ENCODE measurements at regions not wholly inside any gene's neighbourhood (a gene's known extent, or its start where the extent isn't known, plus 50 kb on each side); places are given as distances from the start of the nearest gene placed in this dataset.

GRCh38 chr5:15431923-15432322 is 68.1 kb upstream of the FBXL7 start:
- intact Hi-C loops (cut with micrococcal nuclease) (no loop called here), in situ Hi-C loops (cut with MboI) (no loop called here)
- Histone ChIP-seq H3K4me1 (replicated peaks in 1 of 2; ENCODE audit: control insufficient read depth in 2 of 2, insufficient read depth in 2 of 2, low read length in 2 of 2) (no peaks in the 10 kb centered on the region), H3K27me3 (ENCODE audit: control insufficient read depth in 2 of 2, insufficient read depth in 2 of 2, low read length in 2 of 2) (no peaks in the 10 kb centered on the region), H3K9ac (ENCODE audit: insufficient read depth in 1 of 2, low read depth in 2 of 2, low read length in 2 of 2) (no peak overlapping the region), H3K4me3 (no peak overlapping the region), H3K9me3 (replicated peaks; ENCODE audit: control insufficient read depth, insufficient read depth, low read depth, low read length) (peaks cover 3% of the 10 kb centered on the region; the same call in 1 of the 2 replicates), H4K20me1 (replicated peaks; ENCODE audit: control insufficient read depth, insufficient read depth, low read length) (no peaks in the 10 kb centered on the region), H3K79me2 (ENCODE audit: control insufficient read depth, insufficient read depth, low read length) (no peaks in the 10 kb centered on the region), H3K9me1 (ENCODE audit: control insufficient read depth, insufficient read depth, low read length) (no peaks in the 10 kb centered on the region), H3K4me2 (ENCODE audit: insufficient read depth, low read length) (no peak overlapping the region), H3K36me3 (ENCODE audit: control insufficient read depth, insufficient read depth, low read length) (no peaks in the 10 kb centered on the region), H2AFZ (ENCODE audit: low read depth, low read length) (no peak overlapping the region), H3K27ac (ENCODE audit: extremely low read depth, low read depth, low read length) (no peak overlapping the region)
- DNase-seq (ENCODE audit: extremely low read depth in 1 of 4, low spot score in 3 of 4), result no peak
- CTCF ChIA-PET (ENCODE audit: low intra/inter-chr PET ratio), result no interaction called here
- POLR2A ChIA-PET, result no interaction called here
- no peak for FAIRE-seq
- TF ChIP-seq, protein P1, sequence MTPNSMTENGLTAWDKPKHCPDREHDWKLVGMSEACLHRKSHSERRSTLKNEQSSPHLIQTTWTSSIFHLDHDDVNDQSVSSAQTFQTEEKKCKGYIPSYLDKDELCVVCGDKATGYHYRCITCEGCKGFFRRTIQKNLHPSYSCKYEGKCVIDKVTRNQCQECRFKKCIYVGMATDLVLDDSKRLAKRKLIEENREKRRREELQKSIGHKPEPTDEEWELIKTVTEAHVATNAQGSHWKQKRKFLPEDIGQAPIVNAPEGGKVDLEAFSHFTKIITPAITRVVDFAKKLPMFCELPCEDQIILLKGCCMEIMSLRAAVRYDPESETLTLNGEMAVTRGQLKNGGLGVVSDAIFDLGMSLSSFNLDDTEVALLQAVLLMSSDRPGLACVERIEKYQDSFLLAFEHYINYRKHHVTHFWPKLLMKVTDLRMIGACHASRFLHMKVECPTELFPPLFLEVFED (CRISPR knock-in tag; conservative IDR thresholded peaks at IDR 0.05), result no peak
- TF ChIP-seq ZBTB40 (IDR thresholded peaks at IDR 0.05) (no peak), ZBTB40 (CRISPR knock-in tag; IDR thresholded peaks at IDR 0.05) (no peak), ZNF124 (CRISPR knock-in tag; IDR thresholded peaks at IDR 0.05) (no peak), BRD4 (IDR thresholded peaks at IDR 0.05) (no peak)
- BruUV-seq (replicated peaks), result no TSS peak
- 2% methylated on average over 3 of the region's 3 CpGs for WGBS (ENCODE audit: insufficient coverage, low coverage, missing lambda C conversion rate)
- ATAC-seq, result no peak

All from K562 (cell line).